ENCODE measurements at regions not wholly inside any gene's neighbourhood (a gene's known extent, or its start where the extent isn't known, plus 50 kb on each side); places are given as distances from the start of the nearest gene placed in this dataset.

DNA sequence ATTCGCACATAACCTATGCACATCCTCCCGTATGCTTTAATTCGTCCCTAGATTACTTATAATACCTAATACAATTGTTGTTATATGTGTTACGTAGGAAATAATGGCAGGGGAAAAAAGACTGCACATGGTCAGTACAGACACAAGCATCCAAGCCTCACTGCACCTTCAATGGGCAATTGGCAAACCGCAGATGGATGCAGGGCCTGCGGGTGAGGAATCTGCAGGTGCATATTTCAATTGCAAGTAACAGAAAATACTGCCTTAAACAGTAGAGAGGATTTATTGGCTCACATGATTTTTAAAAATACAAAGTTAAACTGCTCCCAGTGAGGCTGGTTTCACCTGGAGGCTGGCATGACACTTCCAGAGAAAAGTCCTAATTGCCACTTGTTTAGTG, 142.1 kb upstream of the MLN start:
- WGBS (ENCODE audit: insufficient coverage, insufficient replicate concordance, low lambda C conversion rate, missing lambda C conversion rate) = 25% methylated on average over 6 of the region's 6 CpGs
- Histone ChIP-seq H3K36me3 (ENCODE audit: control insufficient read depth in 2 of 2, insufficient read depth in 2 of 2, low read length in 1 of 2) (no peaks in the 10 kb centered on the region), H3K27ac (ENCODE audit: control insufficient read depth, insufficient read depth) (no peak overlapping the region), H3K79me2 (ENCODE audit: control insufficient read depth, insufficient read depth, low read length) (no peaks in the 10 kb centered on the region), H3K9ac (ENCODE audit: control insufficient read depth, insufficient read depth, low read length) (no peak overlapping the region), H4K20me1 (ENCODE audit: control insufficient read depth, insufficient read depth) (no peaks in the 10 kb centered on the region), H3K27me3 (replicated peaks in 1 of 2; ENCODE audit: control insufficient read depth in 2 of 2, insufficient read depth in 2 of 2, low read length in 1 of 2) (peaks cover 0 to 8% of the 10 kb centered on the region in 2 experiments; a peak in 3 of 4 replicates), H3K9me3 (replicated peaks; ENCODE audit: control insufficient read depth, insufficient read depth, low read length) (no peaks in the 10 kb centered on the region), H3K4me1 (ENCODE audit: control insufficient read depth, insufficient read depth, low read length) (no peaks in the 10 kb centered on the region), H2AFZ (ENCODE audit: control insufficient read depth, low read depth, low read length) (no peak overlapping the region), H3K4me3 (no peak overlapping the region), H3K4me2 (ENCODE audit: control insufficient read depth, insufficient read depth) (no peak overlapping the region)
- POLR2A ChIA-PET = no interaction called here
- CTCF ChIA-PET = no interaction called here
- no TSS peak for BruUV-seq (replicated peaks)
- FAIRE-seq (no peak), DNase-seq (ENCODE audit: low read depth, low spot score) (no peak), ATAC-seq (no peak)
- in situ Hi-C loops (cut with MboI) = no loop called here
- TF ChIP-seq, protein P1, sequence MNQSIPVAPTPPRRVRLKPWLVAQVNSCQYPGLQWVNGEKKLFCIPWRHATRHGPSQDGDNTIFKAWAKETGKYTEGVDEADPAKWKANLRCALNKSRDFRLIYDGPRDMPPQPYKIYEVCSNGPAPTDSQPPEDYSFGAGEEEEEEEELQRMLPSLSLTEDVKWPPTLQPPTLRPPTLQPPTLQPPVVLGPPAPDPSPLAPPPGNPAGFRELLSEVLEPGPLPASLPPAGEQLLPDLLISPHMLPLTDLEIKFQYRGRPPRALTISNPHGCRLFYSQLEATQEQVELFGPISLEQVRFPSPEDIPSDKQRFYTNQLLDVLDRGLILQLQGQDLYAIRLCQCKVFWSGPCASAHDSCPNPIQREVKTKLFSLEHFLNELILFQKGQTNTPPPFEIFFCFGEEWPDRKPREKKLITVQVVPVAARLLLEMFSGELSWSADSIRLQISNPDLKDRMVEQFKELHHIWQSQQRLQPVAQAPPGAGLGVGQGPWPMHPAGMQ (IDR thresholded peaks at IDR 0.05; ENCODE audit: borderline replicate concordance) = no peak
- TF ChIP-seq JUND (IDR thresholded peaks at IDR 0.05; ENCODE audit: low read depth, low read length) = no peak
- SMC1A ChIA-PET (ENCODE audit: uncharacterized antibody, unreplicated experiment) = no interaction called here
- intact Hi-C loops (cut with micrococcal nuclease; ENCODE audit: unreplicated experiment) = no loop called here
- RAD21 ChIA-PET (ENCODE audit: unreplicated experiment) = no interaction called here

DNA sequence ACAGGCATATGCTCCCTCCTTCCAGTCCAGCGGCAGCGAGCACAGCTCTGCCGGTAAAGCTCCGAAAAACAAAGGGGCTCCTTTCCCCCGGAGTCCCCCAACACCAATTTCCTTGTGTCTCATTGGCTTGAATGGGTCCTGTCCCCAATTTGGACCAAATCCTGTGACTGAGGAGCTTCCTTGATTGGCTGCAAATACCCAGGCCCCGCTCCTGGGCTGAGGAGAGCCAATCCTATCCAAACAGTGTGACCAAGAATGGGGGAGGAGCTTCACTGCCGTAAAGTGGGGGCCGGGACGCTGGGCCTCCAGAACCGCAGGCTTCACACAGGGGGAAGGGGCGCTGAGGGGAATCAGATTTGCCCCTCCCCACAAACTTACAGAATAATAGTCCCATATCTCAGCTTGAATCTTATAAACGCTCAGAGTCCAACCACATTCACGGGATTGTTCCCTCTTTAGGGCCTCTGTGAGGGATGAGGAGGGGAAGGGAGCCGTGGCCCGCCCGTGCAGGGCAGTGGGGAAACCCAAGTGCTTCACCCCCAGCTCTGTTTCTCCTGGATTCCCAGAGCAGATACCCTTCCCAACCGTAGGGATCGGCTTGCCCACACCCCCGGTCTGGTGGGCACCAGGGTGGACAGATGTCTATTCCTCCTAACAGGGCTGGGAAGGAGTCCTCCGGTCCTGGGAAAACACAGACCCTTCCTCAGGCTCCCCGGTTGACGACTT, 141.0 kb upstream of the MLN start:
- Histone ChIP-seq H3K27ac (ENCODE audit: control insufficient read depth, insufficient read depth) (no peak overlapping the region), H3K27me3 (replicated peaks in 1 of 2; ENCODE audit: control insufficient read depth in 2 of 2, insufficient read depth in 2 of 2, low read length in 1 of 2) (peaks cover 0 to 8% of the 10 kb centered on the region in 2 experiments; a peak in 3 of 4 replicates), H3K36me3 (ENCODE audit: control insufficient read depth in 2 of 2, insufficient read depth in 2 of 2, low read length in 1 of 2) (no peaks in the 10 kb centered on the region), H3K9me3 (replicated peaks; ENCODE audit: control insufficient read depth, insufficient read depth, low read length) (no peaks in the 10 kb centered on the region), H3K4me3 (no peak overlapping the region), H4K20me1 (ENCODE audit: control insufficient read depth, insufficient read depth) (no peaks in the 10 kb centered on the region), H3K4me2 (ENCODE audit: control insufficient read depth, insufficient read depth) (no peak overlapping the region), H3K79me2 (ENCODE audit: control insufficient read depth, insufficient read depth, low read length) (no peaks in the 10 kb centered on the region), H3K4me1 (ENCODE audit: control insufficient read depth, insufficient read depth, low read length) (no peaks in the 10 kb centered on the region), H2AFZ (ENCODE audit: control insufficient read depth, low read depth, low read length) (no peak overlapping the region), H3K9ac (ENCODE audit: control insufficient read depth, insufficient read depth, low read length) (no peak overlapping the region)
- ATAC-seq = no peak
- 40% methylated on average over 21 of the region's 22 CpGs for WGBS (ENCODE audit: insufficient coverage, insufficient replicate concordance, low lambda C conversion rate, missing lambda C conversion rate)
- SMC1A ChIA-PET (ENCODE audit: uncharacterized antibody, unreplicated experiment) = interaction anchor here (0.6 kb wide), 1 partner anchor 9 kb away, joined by 3 read pairs; no protein-coding TSS in a partner anchor
- POLR2A ChIA-PET = no interaction called here
- CTCF ChIA-PET = no interaction called here
- FAIRE-seq = no peak
- intact Hi-C loops (cut with micrococcal nuclease; ENCODE audit: unreplicated experiment) = no loop called here
- no peak for DNase-seq (ENCODE audit: low read depth, low spot score)
- RAD21 ChIA-PET (ENCODE audit: unreplicated experiment) = no interaction called here
- no TSS peak for BruUV-seq (replicated peaks)
- in situ Hi-C loops (cut with MboI) = no loop called here
- TF ChIP-seq JUNB (IDR thresholded peaks at IDR 0.05) (no peak), EZH2 (IDR thresholded peaks at IDR 0.05; ENCODE audit: borderline replicate concordance, control insufficient read depth, low read depth, low read length) (no peak), BCL11A (IDR thresholded peaks at IDR 0.05; ENCODE audit: low read depth, low read length) (no peak), KDM1A (IDR thresholded peaks at IDR 0.05; ENCODE audit: borderline replicate concordance) (no peak), TAF1 (IDR thresholded peaks at IDR 0.05; ENCODE audit: borderline replicate concordance, low read depth, low read length) (no peak)
- TF ChIP-seq, protein P2, sequence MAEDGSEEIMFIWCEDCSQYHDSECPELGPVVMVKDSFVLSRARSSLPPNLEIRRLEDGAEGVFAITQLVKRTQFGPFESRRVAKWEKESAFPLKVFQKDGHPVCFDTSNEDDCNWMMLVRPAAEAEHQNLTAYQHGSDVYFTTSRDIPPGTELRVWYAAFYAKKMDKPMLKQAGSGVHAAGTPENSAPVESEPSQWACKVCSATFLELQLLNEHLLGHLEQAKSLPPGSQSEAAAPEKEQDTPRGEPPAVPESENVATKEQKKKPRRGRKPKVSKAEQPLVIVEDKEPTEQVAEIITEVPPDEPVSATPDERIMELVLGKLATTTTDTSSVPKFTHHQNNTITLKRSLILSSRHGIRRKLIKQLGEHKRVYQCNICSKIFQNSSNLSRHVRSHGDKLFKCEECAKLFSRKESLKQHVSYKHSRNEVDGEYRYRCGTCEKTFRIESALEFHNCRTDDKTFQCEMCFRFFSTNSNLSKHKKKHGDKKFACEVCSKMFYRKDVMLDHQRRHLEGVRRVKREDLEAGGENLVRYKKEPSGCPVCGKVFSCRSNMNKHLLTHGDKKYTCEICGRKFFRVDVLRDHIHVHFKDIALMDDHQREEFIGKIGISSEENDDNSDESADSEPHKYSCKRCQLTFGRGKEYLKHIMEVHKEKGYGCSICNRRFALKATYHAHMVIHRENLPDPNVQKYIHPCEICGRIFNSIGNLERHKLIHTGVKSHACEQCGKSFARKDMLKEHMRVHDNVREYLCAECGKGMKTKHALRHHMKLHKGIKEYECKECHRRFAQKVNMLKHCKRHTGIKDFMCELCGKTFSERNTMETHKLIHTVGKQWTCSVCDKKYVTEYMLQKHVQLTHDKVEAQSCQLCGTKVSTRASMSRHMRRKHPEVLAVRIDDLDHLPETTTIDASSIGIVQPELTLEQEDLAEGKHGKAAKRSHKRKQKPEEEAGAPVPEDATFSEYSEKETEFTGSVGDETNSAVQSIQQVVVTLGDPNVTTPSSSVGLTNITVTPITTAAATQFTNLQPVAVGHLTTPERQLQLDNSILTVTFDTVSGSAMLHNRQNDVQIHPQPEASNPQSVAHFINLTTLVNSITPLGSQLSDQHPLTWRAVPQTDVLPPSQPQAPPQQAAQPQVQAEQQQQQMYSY (CRISPR knock-in tag; IDR thresholded peaks at IDR 0.05) = no peak
